Epithelial cell of proximal tubule (primary cell): ENCODE measurements at regions not wholly inside any gene's neighbourhood (a gene's known extent, or its start where the extent isn't known, plus 50 kb on each side); places are given as distances from the start of the nearest gene placed in this dataset.

Experiments used
- DNase-seq: peaks from one replicate; pipeline ENCODE4 v3.0.0-alpha.2; 2011; ENCODE audit warnings: low read depth
- H3K4me3 ChIP-seq: 2 replicates; pipeline ENCODE4 v1.5.1; 2011; ENCODE audit warnings: low read depth, mild to moderate bottlenecking, low read length
- TF ChIP-seq, protein P1 (sequence below): conservative IDR thresholded peaks from 2 replicates; pipeline ENCODE4 v1.5.1; 2012; ENCODE audit warnings: low read depth, mild to moderate bottlenecking, low read length

DNA sequence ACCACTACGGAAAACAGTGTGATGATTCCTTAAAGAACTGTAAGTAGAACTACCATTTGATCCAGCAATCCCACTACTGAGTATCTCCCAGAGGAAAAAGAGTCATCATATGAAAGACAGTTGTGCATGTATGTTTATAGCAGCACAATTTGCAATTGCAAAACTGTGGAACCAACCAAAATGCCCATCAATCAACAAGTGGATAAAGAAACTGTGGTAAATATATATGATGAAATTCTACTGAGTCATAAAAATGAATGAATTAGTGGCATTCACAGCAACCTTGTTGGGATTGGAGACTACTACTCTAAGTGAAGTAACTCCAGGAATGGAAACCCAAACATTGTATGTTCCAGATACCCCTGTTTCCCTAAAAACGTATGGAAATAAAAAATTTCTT is 337.0 kb upstream of the PTBP2 start:
- H3K4me3 ChIP-seq, result no peak overlapping the region
- TF ChIP-seq, protein P1, sequence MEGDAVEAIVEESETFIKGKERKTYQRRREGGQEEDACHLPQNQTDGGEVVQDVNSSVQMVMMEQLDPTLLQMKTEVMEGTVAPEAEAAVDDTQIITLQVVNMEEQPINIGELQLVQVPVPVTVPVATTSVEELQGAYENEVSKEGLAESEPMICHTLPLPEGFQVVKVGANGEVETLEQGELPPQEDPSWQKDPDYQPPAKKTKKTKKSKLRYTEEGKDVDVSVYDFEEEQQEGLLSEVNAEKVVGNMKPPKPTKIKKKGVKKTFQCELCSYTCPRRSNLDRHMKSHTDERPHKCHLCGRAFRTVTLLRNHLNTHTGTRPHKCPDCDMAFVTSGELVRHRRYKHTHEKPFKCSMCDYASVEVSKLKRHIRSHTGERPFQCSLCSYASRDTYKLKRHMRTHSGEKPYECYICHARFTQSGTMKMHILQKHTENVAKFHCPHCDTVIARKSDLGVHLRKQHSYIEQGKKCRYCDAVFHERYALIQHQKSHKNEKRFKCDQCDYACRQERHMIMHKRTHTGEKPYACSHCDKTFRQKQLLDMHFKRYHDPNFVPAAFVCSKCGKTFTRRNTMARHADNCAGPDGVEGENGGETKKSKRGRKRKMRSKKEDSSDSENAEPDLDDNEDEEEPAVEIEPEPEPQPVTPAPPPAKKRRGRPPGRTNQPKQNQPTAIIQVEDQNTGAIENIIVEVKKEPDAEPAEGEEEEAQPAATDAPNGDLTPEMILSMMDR, result no peak
- DNase-seq, result no peak

DNA sequence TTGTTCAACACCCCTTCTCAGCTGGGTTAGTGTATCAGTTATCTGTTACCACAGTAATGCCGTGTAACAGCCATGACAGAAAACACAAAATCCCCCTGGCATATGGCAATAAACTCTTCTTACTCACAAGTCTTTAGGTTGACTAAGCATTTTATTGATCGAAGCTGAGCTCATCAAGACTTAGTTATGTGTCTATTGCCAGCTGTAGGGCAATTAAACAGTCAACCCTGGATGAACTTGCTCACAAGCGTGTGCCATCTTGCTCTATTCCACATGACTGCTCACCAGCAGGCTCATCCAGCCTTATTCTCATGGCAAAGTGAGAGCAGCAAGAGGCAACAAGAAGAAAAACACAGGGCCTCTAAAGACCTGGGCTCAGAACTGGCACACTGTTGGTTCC is 333.8 kb upstream of the PTBP2 start:
- H3K4me3 ChIP-seq, result no peak overlapping the region
- TF ChIP-seq, protein P1, result no peak
- peak; percentile 18 for DNase-seq

- TF ChIP-seq, protein P1, result no peak
- H3K4me3 ChIP-seq, result no peak overlapping the region
- DNase-seq, result no peak
Measured at GRCh38 chr1:96388421-96389310, 332.9 kb upstream of the PTBP2 start.

DNA sequence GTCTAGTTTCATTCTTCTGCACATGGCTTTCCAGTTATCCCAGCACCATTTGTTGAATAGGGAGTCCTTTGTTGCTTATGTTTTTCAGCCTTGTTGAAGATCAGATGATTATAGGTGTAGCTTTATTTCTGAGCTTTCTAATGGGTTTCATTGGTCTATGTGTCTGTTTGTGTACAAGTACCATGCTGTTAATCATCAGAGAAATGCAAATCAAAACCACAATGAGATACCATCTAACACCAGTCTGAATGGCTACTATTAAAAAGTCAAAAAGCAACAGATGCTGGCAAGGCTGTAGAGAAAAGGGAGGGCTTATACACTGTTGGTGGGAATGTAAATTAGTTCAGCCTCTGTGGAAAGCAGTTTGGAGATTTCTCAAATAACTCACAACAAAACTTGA is 321.5 kb upstream of the PTBP2 start:
- DNase-seq, result no peak
- no peak overlapping the region for H3K4me3 ChIP-seq
- TF ChIP-seq, protein P1, result no peak

DNA sequence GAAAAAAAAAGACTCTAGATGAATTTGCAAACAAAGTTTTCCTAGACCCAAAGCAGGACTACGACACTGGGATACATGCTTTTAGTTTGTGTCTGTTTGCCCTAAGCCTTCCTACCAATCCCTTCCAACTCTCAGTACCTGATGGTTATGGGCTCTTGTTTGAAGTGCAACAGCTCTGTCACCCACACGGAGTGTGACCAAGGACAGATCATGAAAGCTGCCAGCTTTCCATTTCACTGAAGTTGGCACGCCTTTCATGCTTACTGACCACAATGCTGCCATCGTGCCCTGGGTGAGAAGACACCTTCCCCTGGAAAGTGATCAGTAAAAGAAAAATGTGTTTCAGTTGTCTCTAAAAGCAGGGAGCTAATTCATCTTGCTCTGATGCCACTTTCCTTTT is 312.5 kb upstream of the PTBP2 start:
- TF ChIP-seq, protein P1, result no peak
- no peak for DNase-seq
- H3K4me3 ChIP-seq, result no peak overlapping the region

- DNase-seq, result no peak
- TF ChIP-seq, protein P1, result no peak
Measured at GRCh38 chr1:96409689-96410088, 311.9 kb upstream of the PTBP2 start.

GRCh38 chr1:96411006-96411405 is 310.6 kb upstream of the PTBP2 start:
- H3K4me3 ChIP-seq, result no peak overlapping the region
- TF ChIP-seq, protein P1, result no peak
- DNase-seq, result no peak

More at GRCh38 chr1:96409689-96410088, 311.9 kb upstream of the PTBP2 start:
- no peak overlapping the region for H3K4me3 ChIP-seq
